GM23248 (cell line): ENCODE measurements at regions not wholly inside any gene's neighbourhood (a gene's known extent, or its start where the extent isn't known, plus 50 kb on each side); places are given as distances from the start of the nearest gene placed in this dataset.

Experiments used
- DNase-seq: peaks from one replicate; pipeline ENCODE4 v3.0.0-alpha.2; 2015
- H2AFZ ChIP-seq: fragments of 200-600 bp; sonication (generic); 2 replicates; pipeline ENCODE4 v1.6.1; 2016; ENCODE audit warnings: antibody characterized with exemption
- H3F3A ChIP-seq: fragments of 200-600 bp; sonication (generic); 2 replicates; pipeline ENCODE4 v1.6.1; 2016; ENCODE audit warnings: mild to moderate bottlenecking, antibody characterized with exemption, mixed run types; ENCODE audit not compliant: insufficient read depth
- H3K27ac ChIP-seq: fragments of 200-600 bp; sonication (generic); 2 replicates; pipeline ENCODE4 v1.5.1; 2016; ENCODE audit warnings: mild to moderate bottlenecking
- H3K27me3 ChIP-seq: fragments of 200-600 bp; sonication (generic); replicated peaks from 2 replicates; pipeline ENCODE4 v1.6.1; 2016; ENCODE audit warnings: mild to moderate bottlenecking; ENCODE audit not compliant: insufficient read depth
- H3K36me3 ChIP-seq: fragments of 200-600 bp; sonication (generic); 2 replicates; pipeline ENCODE4 v1.6.1; 2016; ENCODE audit warnings: low read depth, mild to moderate bottlenecking
- H3K4me1 ChIP-seq: fragments of 200-600 bp; sonication (generic); 2 replicates; pipeline ENCODE4 v1.6.1; 2016; ENCODE audit warnings: mild to moderate bottlenecking; ENCODE audit not compliant: insufficient read depth
- H3K4me2 ChIP-seq: fragments of 200-600 bp; sonication (generic); one replicate; pipeline ENCODE4 v1.6.1; 2016; ENCODE audit warnings: mild to moderate bottlenecking; ENCODE audit not compliant: unreplicated experiment
- H3K4me3 ChIP-seq: fragments of 200-600 bp; sonication (generic); 2 replicates; pipeline ENCODE4 v1.5.1; 2016; ENCODE audit warnings: mild to moderate bottlenecking
- H3K79me2 ChIP-seq: fragments of 200-600 bp; sonication (generic); 2 replicates; pipeline ENCODE4 v1.6.1; 2016; ENCODE audit warnings: mild to moderate bottlenecking; ENCODE audit not compliant: insufficient read depth
- H3K9ac ChIP-seq: fragments of 200-600 bp; sonication (generic); 2 replicates; pipeline ENCODE4 v1.6.1; 2016; ENCODE audit warnings: mild to moderate bottlenecking
- H3K9me2 ChIP-seq: fragments of 200-600 bp; sonication (generic); 2 replicates; pipeline ENCODE4 v1.6.1; 2016; ENCODE audit warnings: mixed run types, mild to moderate bottlenecking, moderate library complexity; ENCODE audit not compliant: insufficient read depth
- H3K9me3 ChIP-seq: fragments of 200-600 bp; sonication (generic); one replicate; pipeline ENCODE4 v1.6.1; 2017; ENCODE audit warnings: low read depth
- H4K20me1 ChIP-seq: fragments of 200-600 bp; sonication (generic); 2 replicates; pipeline ENCODE4 v1.6.0; 2016; ENCODE audit not compliant: insufficient read depth
- EZH2 ChIP-seq: fragments of 200-600 bp; sonication (generic); IDR thresholded peaks from 2 replicates; pipeline ENCODE4 v1.6.1; 2018; ENCODE audit warnings: antibody characterized with exemption, mild to moderate bottlenecking; ENCODE audit not compliant: insufficient read depth, poor library complexity, severe bottlenecking
- EZH2phosphoT487 ChIP-seq: fragments of 200-600 bp; sonication (generic); IDR thresholded peaks from 2 replicates; pipeline ENCODE4 v1.6.1; 2018; ENCODE audit warnings: antibody characterized with exemption, moderate library complexity, mild to moderate bottlenecking, low read depth; ENCODE audit not compliant: insufficient read depth
- WGBS, 2 experiments: methylation state at CpG; one replicate each; pipeline ENCODE4 v1.1.6; 2015 to 2017; ENCODE audit warnings: low lambda C conversion rate in 2 of 2, low coverage in 1 of 2; ENCODE audit errors: missing lambda C conversion rate in 2 of 2; 5-methylcytosine and 5-hydroxymethylcytosine counted together
- in situ Hi-C: fragments of 300-500 bp; cut with MboI; formaldehyde crosslinking; loops from 2 replicates; pipeline ENCODE4 v1.15.0; 2020

GRCh38 chr5:68757006-68757405 is 336.8 kb upstream of the SLC30A5 start:
- H3K79me2 ChIP-seq = no peaks in the 10 kb centered on the region
- H3K9me2 ChIP-seq = no peaks in the 10 kb centered on the region; the same call in 1 of the 2 replicates
- no peaks in the 10 kb centered on the region for H3F3A ChIP-seq
- in situ Hi-C loops = no loop called here
- H3K4me1 ChIP-seq = no peaks in the 10 kb centered on the region
- H3K9ac ChIP-seq = no peak overlapping the region
- no peaks in the 10 kb centered on the region for H3K9me3 ChIP-seq
- H2AFZ ChIP-seq = no peak overlapping the region
- H3K36me3 ChIP-seq = no peaks in the 10 kb centered on the region
- H3K27me3 ChIP-seq = peaks cover 10% of the 10 kb centered on the region
- TF ChIP-seq EZH2phosphoT487 (no peak), EZH2 (no peak)
- H3K4me3 ChIP-seq = no peak overlapping the region
- H4K20me1 ChIP-seq = no peaks in the 10 kb centered on the region
- no peak overlapping the region for H3K4me2 ChIP-seq
- 14 to 21% methylated on average over 1 of the region's 1 CpG for WGBS, 2 experiments
- H3K27ac ChIP-seq = no peak overlapping the region
- no peak for DNase-seq

GRCh38 chr5:68757626-68758212 is 336.1 kb upstream of the SLC30A5 start:
- Histone ChIP-seq H3F3A (no peaks in the 10 kb centered on the region), H2AFZ (no peak overlapping the region), H3K4me2 (no peak overlapping the region), H3K27ac (no peak overlapping the region), H3K36me3 (no peaks in the 10 kb centered on the region), H3K9me2 (no peaks in the 10 kb centered on the region; the same call in 1 of the 2 replicates), H4K20me1 (no peaks in the 10 kb centered on the region), H3K9ac (no peak overlapping the region), H3K27me3 (peaks cover 10% of the 10 kb centered on the region), H3K4me3 (no peak overlapping the region), H3K9me3 (no peaks in the 10 kb centered on the region), H3K79me2 (no peaks in the 10 kb centered on the region), H3K4me1 (no peaks in the 10 kb centered on the region)
- TF ChIP-seq EZH2 (no peak), EZH2phosphoT487 (no peak)
- no peak for DNase-seq
- WGBS, 2 experiments = 54 to 64% methylated on average over 1 of the region's 1 CpG
- in situ Hi-C loops = no loop called here

GRCh38 chr5:68759593-68759992 is 334.2 kb upstream of the SLC30A5 start:
- Histone ChIP-seq H3K27me3 (peaks cover 10% of the 10 kb centered on the region), H3K9me2 (no peaks in the 10 kb centered on the region; the same call in 1 of the 2 replicates), H3K79me2 (no peaks in the 10 kb centered on the region), H3F3A (no peaks in the 10 kb centered on the region), H3K36me3 (no peaks in the 10 kb centered on the region), H3K4me3 (no peak overlapping the region), H4K20me1 (no peaks in the 10 kb centered on the region), H3K27ac (no peak overlapping the region), H2AFZ (no peak overlapping the region), H3K9me3 (no peaks in the 10 kb centered on the region), H3K9ac (no peak overlapping the region), H3K4me1 (no peaks in the 10 kb centered on the region), H3K4me2 (no peak overlapping the region)
- WGBS, 2 experiments = 69 to 73% methylated on average over 5 of the region's 5 CpGs
- no peak for DNase-seq
- in situ Hi-C loops = no loop called here
- TF ChIP-seq EZH2phosphoT487 (no peak), EZH2 (no peak)

- DNase-seq = no peak
- 50 to 55% methylated on average over 2 of the region's 2 CpGs for WGBS, 2 experiments
- Histone ChIP-seq H3K9ac (no peak overlapping the region), H3K79me2 (no peaks in the 10 kb centered on the region), H3K4me1 (no peaks in the 10 kb centered on the region), H3K9me3 (no peaks in the 10 kb centered on the region), H2AFZ (no peak overlapping the region), H3K4me3 (no peak overlapping the region), H3K36me3 (no peaks in the 10 kb centered on the region), H3K4me2 (no peak overlapping the region), H4K20me1 (no peaks in the 10 kb centered on the region), H3K27ac (no peak overlapping the region), H3F3A (no peaks in the 10 kb centered on the region), H3K27me3 (no peaks in the 10 kb centered on the region), H3K9me2 (no peaks in the 10 kb centered on the region)
- no peak for TF ChIP-seq EZH2phosphoT487
- no peak for TF ChIP-seq EZH2
- in situ Hi-C loops = no loop called here
These were observed 331.6 kb upstream of the SLC30A5 start for GRCh38 chr5:68762201-68762600.
